ENCODE measurements at regions not wholly inside any gene's neighbourhood (a gene's known extent, or its start where the extent isn't known, plus 50 kb on each side); places are given as distances from the start of the nearest gene placed in this dataset.

- FAIRE-seq (no peak), DNase-seq (ENCODE audit: low read depth) (no peak)
- Histone ChIP-seq H3K27me3 (ENCODE audit: control insufficient read depth, insufficient read depth, low read length) (no peaks in the 10 kb centered on the region), H3K4me3 (ENCODE audit: low read depth, low read length) (no peak overlapping the region), H3K36me3 (ENCODE audit: control insufficient read depth, insufficient read depth, low read length) (no peaks in the 10 kb centered on the region)
- TF ChIP-seq CTCF (IDR thresholded peaks at IDR 0.05; ENCODE audit: insufficient read depth, low read length, severe bottlenecking) = no peak
Measured at GRCh38 chr12:46437469-46437868, 64.9 kb upstream of the SLC38A2 start.

- FAIRE-seq (no peak), DNase-seq (ENCODE audit: low read depth) (no peak)
- no peaks in the 10 kb centered on the region for H3K36me3 ChIP-seq (ENCODE audit: control insufficient read depth, insufficient read depth, low read length)
- no peak for TF ChIP-seq CTCF (IDR thresholded peaks at IDR 0.05; ENCODE audit: insufficient read depth, low read length, severe bottlenecking)
- no peak overlapping the region for H3K4me3 ChIP-seq (ENCODE audit: low read depth, low read length)
- no peaks in the 10 kb centered on the region for H3K27me3 ChIP-seq (ENCODE audit: control insufficient read depth, insufficient read depth, low read length)
Measured at GRCh38 chr12:46436747-46437146, 64.2 kb upstream of the SLC38A2 start.

GRCh38 chr12:46435625-46436024 is 63.1 kb upstream of the SLC38A2 start:
- Histone ChIP-seq H3K27me3 (ENCODE audit: control insufficient read depth, insufficient read depth, low read length) (no peaks in the 10 kb centered on the region), H3K36me3 (ENCODE audit: control insufficient read depth, insufficient read depth, low read length) (no peaks in the 10 kb centered on the region), H3K4me3 (ENCODE audit: low read depth, low read length) (no peak overlapping the region)
- DNase-seq (ENCODE audit: low read depth) (no peak), FAIRE-seq (no peak)
- TF ChIP-seq CTCF (IDR thresholded peaks at IDR 0.05; ENCODE audit: insufficient read depth, low read length, severe bottlenecking) = no peak

- no peaks in the 10 kb centered on the region for H3K27me3 ChIP-seq (ENCODE audit: control insufficient read depth, insufficient read depth, low read length)
- no peak for DNase-seq (ENCODE audit: low read depth)
- H3K36me3 ChIP-seq (ENCODE audit: control insufficient read depth, insufficient read depth, low read length) = no peaks in the 10 kb centered on the region
- FAIRE-seq = no peak
- no peak for TF ChIP-seq CTCF (IDR thresholded peaks at IDR 0.05; ENCODE audit: insufficient read depth, low read length, severe bottlenecking)
- no peak overlapping the region for H3K4me3 ChIP-seq (ENCODE audit: low read depth, low read length)
Measured at GRCh38 chr12:46435029-46435428, 62.5 kb upstream of the SLC38A2 start.

- TF ChIP-seq CTCF (IDR thresholded peaks at IDR 0.05; ENCODE audit: insufficient read depth, low read length, severe bottlenecking) = no peak
- DNase-seq (ENCODE audit: low read depth) = no peak
- Histone ChIP-seq H3K27me3 (ENCODE audit: control insufficient read depth, insufficient read depth, low read length) (no peaks in the 10 kb centered on the region), H3K4me3 (ENCODE audit: low read depth, low read length) (no peak overlapping the region), H3K36me3 (ENCODE audit: control insufficient read depth, insufficient read depth, low read length) (no peaks in the 10 kb centered on the region)
- no peak for FAIRE-seq
Measured at GRCh38 chr12:46433829-46434228, 61.3 kb upstream of the SLC38A2 start.

- DNase-seq (ENCODE audit: low read depth) (no peak), FAIRE-seq (no peak)
- Histone ChIP-seq H3K4me3 (ENCODE audit: low read depth, low read length) (no peak overlapping the region), H3K27me3 (ENCODE audit: control insufficient read depth, insufficient read depth, low read length) (no peaks in the 10 kb centered on the region), H3K36me3 (ENCODE audit: control insufficient read depth, insufficient read depth, low read length) (no peaks in the 10 kb centered on the region)
- TF ChIP-seq CTCF (IDR thresholded peaks at IDR 0.05; ENCODE audit: insufficient read depth, low read length, severe bottlenecking) = no peak
Measured at GRCh38 chr12:46432325-46432724, 59.8 kb upstream of the SLC38A2 start.

All from bronchial epithelial cell (primary cell).